RKO (cell line): ENCODE measurements at regions not wholly inside any gene's neighbourhood (a gene's known extent, or its start where the extent isn't known, plus 50 kb on each side); places are given as distances from the start of the nearest gene placed in this dataset.

Experiments used
- DNase-seq: peaks from one replicate; pipeline ENCODE4 v3.0.0-alpha.2; 2016; ENCODE audit warnings: low spot score

- no peak for DNase-seq
Measured at GRCh38 chr2:196316050-196316430, 144.7 kb upstream of the STK17B start.

GRCh38 chr2:196318517-196319377 is 147.4 kb upstream of the STK17B start:
- no peak for DNase-seq

- no peak for DNase-seq
Measured at GRCh38 chr2:196322973-196323810, 151.8 kb upstream of the STK17B start.

- no peak for DNase-seq
Measured at GRCh38 chr2:196324211-196324610, 152.8 kb upstream of the STK17B start.

- DNase-seq = no peak
Measured at GRCh38 chr2:196328088-196328680, 156.8 kb upstream of the STK17B start.

GRCh38 chr2:196329959-196330358 is 158.6 kb upstream of the STK17B start:
- no peak for DNase-seq

GRCh38 chr2:196330645-196331044 is 159.3 kb upstream of the STK17B start:
- no peak for DNase-seq

GRCh38 chr2:196331143-196331542 is 159.8 kb upstream of the STK17B start:
- DNase-seq = no peak

- DNase-seq = no peak
Measured at GRCh38 chr2:196331851-196332250, 160.5 kb upstream of the STK17B start.

GRCh38 chr2:196333397-196333796 is 162.0 kb upstream of the STK17B start:
- DNase-seq = no peak

GRCh38 chr2:196334710-196335109 is 163.3 kb upstream of the STK17B start:
- no peak for DNase-seq

GRCh38 chr2:196335221-196335634 is 163.8 kb upstream of the STK17B start:
- peak; percentile 26 for DNase-seq

GRCh38 chr2:196336207-196336606 is 164.8 kb upstream of the STK17B start:
- no peak for DNase-seq

GRCh38 chr2:196336715-196337114 is 165.3 kb upstream of the STK17B start:
- DNase-seq = no peak

GRCh38 chr2:196337208-196337953 is 166.0 kb upstream of the STK17B start:
- peak; percentile 35 for DNase-seq

- no peak for DNase-seq
Measured at GRCh38 chr2:196338440-196338839, 167.1 kb upstream of the STK17B start.

- DNase-seq = no peak
Measured at GRCh38 chr2:196341277-196341841, 170.0 kb upstream of the STK17B start.

- DNase-seq = no peak
Measured at GRCh38 chr2:196344397-196344796, 173.0 kb upstream of the STK17B start.

GRCh38 chr2:196353717-196354116 is 182.3 kb upstream of the STK17B start:
- DNase-seq = no peak

GRCh38 chr2:196354186-196354585 is 182.8 kb upstream of the STK17B start:
- DNase-seq = no peak

- DNase-seq = no peak
Measured at GRCh38 chr2:196356332-196356731, 185.0 kb upstream of the STK17B start.

- no peak for DNase-seq
Measured at GRCh38 chr2:196360650-196361049, 189.3 kb upstream of the STK17B start.
